CD14-positive monocyte (primary cell): ENCODE measurements at regions not wholly inside any gene's neighbourhood (a gene's known extent, or its start where the extent isn't known, plus 50 kb on each side); places are given as distances from the start of the nearest gene placed in this dataset.

Experiments used
- DNase-seq, 3 donors: peaks; one replicate each; pipeline ENCODE4 v3.0.0-alpha.2; 2011 to 2022
- H2AFZ ChIP-seq: 2 replicates; pipeline ENCODE4 v1.6.0; 2012; ENCODE audit warnings: mild to moderate bottlenecking, low read depth, low read length, inconsistent platforms; ENCODE audit not compliant: insufficient read depth, poor library complexity, severe bottlenecking
- H3K27ac ChIP-seq, 2 donors: 1 replicate in 1 of 2; 2 replicates in 1 of 2; pipeline ENCODE4 v1.5.1; 2012 to 2013; ENCODE audit warnings: low read length in 2 of 2, control low read depth in 1 of 2, inconsistent platforms in 1 of 2, low read depth in 1 of 2, mild to moderate bottlenecking in 1 of 2
- H3K27me3 ChIP-seq, 2 donors: one replicate each; pipeline versions ENCODE4 v1.6.0 to v1.6.1; 2011 to 2013; ENCODE audit warnings: low read length in 2 of 2; ENCODE audit not compliant: control insufficient read depth in 2 of 2, insufficient read depth in 2 of 2
- H3K36me3 ChIP-seq, 2 donors: replicated peaks in 1 of 2; 1 replicate in 1 of 2; 2 replicates in 1 of 2; pipeline versions ENCODE4 v1.5.1 to v1.6.1; 2012 to 2013; ENCODE audit warnings: low read length in 2 of 2, control low read depth in 1 of 2, inconsistent platforms in 1 of 2, mild to moderate bottlenecking in 1 of 2; ENCODE audit not compliant: insufficient read depth in 2 of 2, control insufficient read depth in 1 of 2
- H3K4me1 ChIP-seq, 2 donors: 1 replicate in 1 of 2; 2 replicates in 1 of 2; pipeline versions ENCODE4 v1.5.1 to v1.6.1; 2012 to 2013; ENCODE audit warnings: low read length in 2 of 2, control low read depth in 1 of 2, inconsistent platforms in 1 of 2, mild to moderate bottlenecking in 1 of 2, moderate library complexity in 1 of 2; ENCODE audit not compliant: insufficient read depth in 2 of 2, control insufficient read depth in 1 of 2
- H3K4me2 ChIP-seq: replicated peaks from 2 replicates; pipeline ENCODE3; 2012; ENCODE audit warnings: low read length, moderate library complexity, mild to moderate bottlenecking; ENCODE audit not compliant: poor library complexity, severe bottlenecking; ENCODE audit errors: extremely low read depth
- H3K4me3 ChIP-seq, 3 experiments: fragments of 200-600 bp in 1 of 3; sonication (generic) in 1 of 3; replicated peaks in 1 of 3; 1 replicate in 2 of 3; 2 replicates in 1 of 3; pipeline ENCODE4 v1.5.1; 2011 to 2013; ENCODE audit warnings: low read length in 3 of 3, mild to moderate bottlenecking in 3 of 3, control low read depth in 2 of 3, low read depth in 2 of 3, inconsistent platforms in 1 of 3, moderate library complexity in 1 of 3
- H3K79me2 ChIP-seq: 2 replicates; pipeline ENCODE4 v1.6.0; 2012; ENCODE audit warnings: mild to moderate bottlenecking, control low read depth, inconsistent platforms, low read length, moderate library complexity; ENCODE audit not compliant: insufficient read depth
- H3K9ac ChIP-seq: 2 replicates; pipeline ENCODE4 v1.6.0; 2017; ENCODE audit warnings: low read length, mild to moderate bottlenecking; ENCODE audit not compliant: insufficient read depth, poor library complexity, severe bottlenecking
- H3K9me3 ChIP-seq, 2 donors: replicated peaks in 1 of 2; 1 replicate in 1 of 2; 2 replicates in 1 of 2; pipeline versions ENCODE4 v1.5.1 to v1.6.1; 2012 to 2013; ENCODE audit warnings: low read length in 2 of 2, control low read depth in 1 of 2; ENCODE audit not compliant: control insufficient read depth in 1 of 2, insufficient read depth in 1 of 2
- H4K20me1 ChIP-seq: 2 replicates; pipeline ENCODE4 v1.6.0; 2012; ENCODE audit warnings: mild to moderate bottlenecking, low read length, control low read depth, moderate library complexity; ENCODE audit not compliant: insufficient read depth
- H3K27ac Mint-ChIP-seq, 7 donors: one replicate each; pipeline ENCODE4 v1.8.0; 2020; ENCODE audit warnings: mild to moderate bottlenecking in 7 of 7, mixed read lengths in 7 of 7, moderate library complexity in 6 of 7, inconsistent platforms in 2 of 7
- H3K27me3 Mint-ChIP-seq, 3 donors: one replicate each; pipeline ENCODE4 v1.8.0; 2021 to 2022; ENCODE audit warnings: low read depth in 3 of 3, mild to moderate bottlenecking in 3 of 3, mixed read lengths in 3 of 3, moderate library complexity in 3 of 3, inconsistent platforms in 1 of 3
- H3K36me3 Mint-ChIP-seq, 2 donors: one replicate each; pipeline ENCODE4 v1.8.0; 2020; ENCODE audit warnings: mixed read lengths in 2 of 2, inconsistent platforms in 1 of 2, mild to moderate bottlenecking in 1 of 2
- H3K4me1 Mint-ChIP-seq: one replicate; pipeline ENCODE4 v1.8.0; 2020; ENCODE audit warnings: mild to moderate bottlenecking, mixed read lengths
- H3K4me3 Mint-ChIP-seq, 2 donors: one replicate each; pipeline ENCODE4 v1.8.0; 2020; ENCODE audit warnings: mild to moderate bottlenecking in 2 of 2, mixed read lengths in 2 of 2, moderate library complexity in 1 of 2
- H3K9me3 Mint-ChIP-seq, 7 donors: one replicate each; pipeline ENCODE4 v1.8.0; 2020 to 2022; ENCODE audit warnings: mixed read lengths in 7 of 7, mild to moderate bottlenecking in 6 of 7, moderate library complexity in 6 of 7, inconsistent platforms in 2 of 7
- WGBS: methylation state at CpG from one replicate; pipeline ENCODE4 v1.1.5; 2013; ENCODE audit warnings: missing lambda C conversion rate; ENCODE audit not compliant: insufficient coverage; 5-methylcytosine and 5-hydroxymethylcytosine counted together
- intact Hi-C, 2 donors: fragments of 100-400 bp; cut with micrococcal nuclease; formaldehyde crosslinking; loops; one replicate each; pipeline versions ENCODE4 v1.15.0 to v1.15.1; 2023
- TF ChIP-seq, protein P1 (sequence below): fragments of 200-600 bp; IDR thresholded peaks from one replicate; pipeline ENCODE4 v1.8.0; 2022; ENCODE audit warnings: antibody characterized with exemption, mild to moderate bottlenecking

DNA sequence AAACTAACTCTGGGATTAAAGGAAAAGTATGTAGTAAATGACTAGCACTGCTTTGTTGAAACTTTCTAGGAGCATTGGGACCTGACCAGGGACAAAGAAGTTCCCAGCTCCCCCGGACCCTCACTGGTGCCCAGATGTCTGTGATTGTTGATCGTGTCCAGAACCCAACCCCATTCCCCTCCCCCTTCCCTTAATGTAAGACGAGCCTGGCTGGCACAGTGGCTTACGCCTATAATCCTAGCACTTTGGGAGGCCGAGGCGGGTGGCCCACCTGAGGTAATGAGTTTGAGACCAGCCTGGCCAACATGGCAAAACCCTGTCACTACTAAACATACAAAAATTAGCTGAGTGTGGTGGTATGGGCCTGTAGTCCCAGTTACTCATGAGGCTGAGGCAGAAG lies 750.3 kb downstream of the CBLN4 start:
- Histone ChIP-seq H3K4me2 (no peak overlapping the region), H2AFZ (no peak overlapping the region), H3K79me2 (no peaks in the 10 kb centered on the region), H3K4me1 (no peaks in the 10 kb centered on the region), H4K20me1 (no peaks in the 10 kb centered on the region), H3K4me3 (no peak overlapping the region), H3K27me3 (no peaks in the 10 kb centered on the region), H3K9me3 (peaks cover 15 to 19% of the 10 kb centered on the region in 2 donors), H3K27ac (no peak overlapping the region), H3K36me3 (no peaks in the 10 kb centered on the region), H3K9ac (no peak overlapping the region)
- Mint-ChIP-seq H3K9me3 (peaks cover 0 to 27% (median 6%) of the 10 kb centered on the region in 7 donors), H3K36me3 (no peaks in the 10 kb centered on the region), H3K4me3 (no peak overlapping the region), H3K27ac (no peak overlapping the region), H3K4me1 (no peaks in the 10 kb centered on the region), H3K27me3 (no peaks in the 10 kb centered on the region)
- WGBS = 92% methylated on average over 4 of the region's 6 CpGs
- TF ChIP-seq, protein P1, sequence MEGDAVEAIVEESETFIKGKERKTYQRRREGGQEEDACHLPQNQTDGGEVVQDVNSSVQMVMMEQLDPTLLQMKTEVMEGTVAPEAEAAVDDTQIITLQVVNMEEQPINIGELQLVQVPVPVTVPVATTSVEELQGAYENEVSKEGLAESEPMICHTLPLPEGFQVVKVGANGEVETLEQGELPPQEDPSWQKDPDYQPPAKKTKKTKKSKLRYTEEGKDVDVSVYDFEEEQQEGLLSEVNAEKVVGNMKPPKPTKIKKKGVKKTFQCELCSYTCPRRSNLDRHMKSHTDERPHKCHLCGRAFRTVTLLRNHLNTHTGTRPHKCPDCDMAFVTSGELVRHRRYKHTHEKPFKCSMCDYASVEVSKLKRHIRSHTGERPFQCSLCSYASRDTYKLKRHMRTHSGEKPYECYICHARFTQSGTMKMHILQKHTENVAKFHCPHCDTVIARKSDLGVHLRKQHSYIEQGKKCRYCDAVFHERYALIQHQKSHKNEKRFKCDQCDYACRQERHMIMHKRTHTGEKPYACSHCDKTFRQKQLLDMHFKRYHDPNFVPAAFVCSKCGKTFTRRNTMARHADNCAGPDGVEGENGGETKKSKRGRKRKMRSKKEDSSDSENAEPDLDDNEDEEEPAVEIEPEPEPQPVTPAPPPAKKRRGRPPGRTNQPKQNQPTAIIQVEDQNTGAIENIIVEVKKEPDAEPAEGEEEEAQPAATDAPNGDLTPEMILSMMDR = no peak
- no peak for DNase-seq
- intact Hi-C loops = no loop called here

DNA sequence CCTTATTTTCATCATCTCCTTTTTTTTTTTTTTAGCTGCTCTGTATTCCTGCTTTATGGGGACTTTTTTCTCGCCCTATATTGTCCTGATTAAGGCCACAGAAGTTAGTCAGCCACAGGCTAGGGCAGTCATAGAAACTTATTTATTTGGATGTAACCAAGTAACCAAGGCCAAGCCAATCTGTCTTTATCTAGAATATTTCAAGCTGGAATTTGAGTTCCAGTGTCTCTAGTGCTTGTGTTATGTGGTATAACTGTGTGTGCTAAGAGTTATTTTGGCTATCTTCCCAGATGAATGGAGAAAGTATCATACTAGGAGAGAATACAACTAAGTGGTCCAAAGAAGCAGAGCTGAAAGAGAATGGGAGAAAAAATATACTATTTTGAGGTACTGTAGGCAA lies 751.5 kb downstream of the CBLN4 start:
- H3K9me3 Mint-ChIP-seq = peaks cover 3 to 30% (median 7%) of the 10 kb centered on the region in 7 donors
- H2AFZ ChIP-seq = no peak overlapping the region
- H4K20me1 ChIP-seq = no peaks in the 10 kb centered on the region
- no peak for DNase-seq
- H3K4me3 ChIP-seq = no peak overlapping the region
- peaks cover 15 to 19% of the 10 kb centered on the region in 2 donors for H3K9me3 ChIP-seq
- no peaks in the 10 kb centered on the region for H3K4me1 ChIP-seq
- H3K4me1 Mint-ChIP-seq = no peaks in the 10 kb centered on the region
- H3K27ac Mint-ChIP-seq = no peak overlapping the region
- no peaks in the 10 kb centered on the region for H3K36me3 ChIP-seq
- TF ChIP-seq, protein P1 = no peak
- no peaks in the 10 kb centered on the region for H3K27me3 Mint-ChIP-seq
- no CpG with 5 or more reads among the region's 1 CpG for WGBS
- no peak overlapping the region for H3K27ac ChIP-seq
- no peak overlapping the region for H3K4me3 Mint-ChIP-seq
- H3K36me3 Mint-ChIP-seq = no peaks in the 10 kb centered on the region
- intact Hi-C loops = no loop called here
- no peak overlapping the region for H3K9ac ChIP-seq
- H3K27me3 ChIP-seq = no peaks in the 10 kb centered on the region
- H3K4me2 ChIP-seq = no peak overlapping the region
- H3K79me2 ChIP-seq = no peaks in the 10 kb centered on the region
